Muscle layer of colon (tissue), 2 donors: ENCODE measurements at regions not wholly inside any gene's neighbourhood (a gene's known extent, or its start where the extent isn't known, plus 50 kb on each side); places are given as distances from the start of the nearest gene placed in this dataset.

Experiments used
- H3K27ac ChIP-seq: one replicate; pipeline ENCODE4 v1.7.0; 2013; ENCODE audit warnings: low read depth, mild to moderate bottlenecking, low read length, moderate library complexity
- H3K27me3 ChIP-seq, 2 donors: one replicate each; pipeline ENCODE4 v1.7.0; 2013; ENCODE audit warnings: low read length in 2 of 2, mild to moderate bottlenecking in 2 of 2; ENCODE audit not compliant: insufficient read depth in 2 of 2, control insufficient read depth in 1 of 2
- H3K36me3 ChIP-seq: one replicate; pipeline ENCODE4 v1.7.0; 2013; ENCODE audit warnings: mild to moderate bottlenecking, low read length; ENCODE audit not compliant: insufficient read depth
- H3K4me1 ChIP-seq: one replicate; pipeline ENCODE4 v1.7.0; 2013; ENCODE audit warnings: mild to moderate bottlenecking, low read length; ENCODE audit not compliant: insufficient read depth
- H3K4me3 ChIP-seq, 2 donors: one replicate each; pipeline ENCODE4 v1.7.0; 2013; ENCODE audit warnings: low read length in 2 of 2, low read depth in 1 of 2, mild to moderate bottlenecking in 1 of 2, moderate library complexity in 1 of 2
- H3K9ac ChIP-seq: one replicate; pipeline ENCODE4 v1.7.0; 2013; ENCODE audit warnings: low read length
- H3K9me3 ChIP-seq: one replicate; pipeline ENCODE4 v1.7.0; 2013; ENCODE audit warnings: mild to moderate bottlenecking, low read length
- donor health status: abdominal sarcoma.
- donor health status: Adenocarcinoma of cecum.

DNA sequence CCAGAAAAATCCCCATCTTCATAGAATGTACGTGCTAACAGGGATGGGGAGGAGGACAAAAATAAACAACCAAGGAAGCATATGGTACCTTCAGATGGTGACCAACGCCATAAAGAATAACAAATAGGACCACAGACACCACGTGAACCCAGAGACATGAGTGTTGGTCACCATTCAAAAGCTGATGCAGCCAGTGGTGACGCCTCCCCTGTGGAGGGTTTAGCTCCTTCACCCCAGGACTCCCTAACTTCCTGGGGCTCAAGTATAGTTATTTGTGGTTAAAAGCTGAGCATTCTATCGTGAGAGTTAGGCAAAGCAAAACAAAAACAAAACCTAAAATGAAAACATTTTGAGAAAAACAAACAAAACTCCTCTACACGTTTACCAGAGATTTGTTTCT, 184.7 kb downstream of the SOX9 start:
- Histone ChIP-seq H3K27me3 (no peaks in the 10 kb centered on the region), H3K4me1 (no peaks in the 10 kb centered on the region), H3K27ac (no peak overlapping the region), H3K9ac (no peak overlapping the region), H3K36me3 (no peaks in the 10 kb centered on the region), H3K9me3 (no peaks in the 10 kb centered on the region), H3K4me3 (no peak overlapping the region)

DNA sequence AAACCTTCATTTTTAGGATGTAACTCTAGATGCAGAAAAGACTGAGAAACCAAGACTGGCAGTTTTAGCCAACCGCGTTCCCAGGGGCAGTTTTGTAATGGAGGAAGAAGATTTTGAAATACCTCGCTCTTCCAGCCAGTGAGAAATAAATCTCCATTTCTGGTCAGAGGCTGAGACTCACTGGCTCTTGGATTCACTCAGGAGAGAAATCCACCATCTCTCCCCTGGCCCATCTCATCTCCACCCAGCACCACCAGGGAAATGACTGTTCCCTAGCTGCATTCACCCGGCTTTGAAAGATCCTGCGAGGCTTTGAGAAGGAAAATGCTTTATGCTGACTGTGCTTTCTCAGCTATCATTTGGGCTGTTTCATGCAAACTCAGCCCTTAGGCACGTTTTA, 185.2 kb downstream of the SOX9 start:
- H3K36me3 ChIP-seq: no peaks in the 10 kb centered on the region
- no peaks in the 10 kb centered on the region for H3K9me3 ChIP-seq
- H3K9ac ChIP-seq: no peak overlapping the region
- no peak overlapping the region for H3K4me3 ChIP-seq
- no peaks in the 10 kb centered on the region for H3K4me1 ChIP-seq
- no peak overlapping the region for H3K27ac ChIP-seq
- H3K27me3 ChIP-seq: no peaks in the 10 kb centered on the region

DNA sequence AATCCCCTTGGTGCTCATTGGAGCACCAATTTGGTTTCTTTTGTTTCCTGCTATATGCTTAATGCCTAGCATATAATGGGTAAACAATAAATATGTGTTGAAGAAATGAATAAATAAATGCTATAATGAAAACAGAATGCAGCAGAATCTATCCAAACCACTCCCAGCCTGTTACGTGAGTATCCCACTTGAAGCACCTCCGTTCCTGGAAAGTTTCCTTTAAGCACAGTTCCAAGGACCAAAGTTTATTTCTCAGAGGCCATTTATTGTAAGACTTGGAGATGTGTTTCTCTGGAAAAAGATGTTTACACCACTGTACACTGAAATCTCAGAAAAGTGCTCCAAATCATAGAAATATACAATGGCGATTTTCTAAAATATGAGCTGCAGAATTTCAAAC, 187.0 kb downstream of the SOX9 start:
- Histone ChIP-seq H3K9ac (no peak overlapping the region), H3K4me1 (no peaks in the 10 kb centered on the region), H3K9me3 (no peaks in the 10 kb centered on the region), H3K27me3 (no peaks in the 10 kb centered on the region), H3K36me3 (no peaks in the 10 kb centered on the region), H3K4me3 (no peak overlapping the region), H3K27ac (no peak overlapping the region)

DNA sequence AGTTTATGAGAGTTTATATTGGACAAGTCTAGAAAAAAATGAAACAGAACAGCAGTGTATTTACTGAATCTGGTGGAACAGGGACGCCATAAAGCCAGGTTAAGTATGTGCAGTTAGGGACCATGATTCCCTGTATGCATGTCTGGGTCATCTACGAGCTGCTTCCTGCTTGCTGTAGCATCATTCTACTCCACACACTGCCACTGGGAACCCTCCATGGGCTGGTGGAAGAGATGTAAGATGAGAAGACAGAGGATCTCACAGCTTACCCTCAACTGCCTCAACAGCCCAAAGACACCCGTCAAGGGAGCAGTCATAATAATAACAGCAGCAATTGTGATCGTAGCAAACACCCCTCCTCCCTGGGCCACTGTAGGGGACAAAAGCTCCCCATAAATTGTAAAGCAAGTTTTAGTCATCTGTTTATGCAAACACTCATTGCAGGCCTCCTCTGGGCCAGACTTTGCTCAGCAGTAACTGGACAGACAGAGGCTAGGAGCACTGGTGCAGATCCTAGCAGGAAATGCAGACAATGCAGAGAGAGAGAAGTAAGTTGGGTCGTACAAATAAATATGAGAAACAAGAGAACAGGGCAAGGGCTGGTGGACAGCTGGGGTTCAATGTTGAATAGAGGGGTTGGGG, 188.0 kb downstream of the SOX9 start:
- H3K4me3 ChIP-seq: no peak overlapping the region
- no peaks in the 10 kb centered on the region for H3K9me3 ChIP-seq
- H3K27me3 ChIP-seq: no peaks in the 10 kb centered on the region
- H3K36me3 ChIP-seq: no peaks in the 10 kb centered on the region
- no peak overlapping the region for H3K27ac ChIP-seq
- no peaks in the 10 kb centered on the region for H3K4me1 ChIP-seq
- no peak overlapping the region for H3K9ac ChIP-seq

DNA sequence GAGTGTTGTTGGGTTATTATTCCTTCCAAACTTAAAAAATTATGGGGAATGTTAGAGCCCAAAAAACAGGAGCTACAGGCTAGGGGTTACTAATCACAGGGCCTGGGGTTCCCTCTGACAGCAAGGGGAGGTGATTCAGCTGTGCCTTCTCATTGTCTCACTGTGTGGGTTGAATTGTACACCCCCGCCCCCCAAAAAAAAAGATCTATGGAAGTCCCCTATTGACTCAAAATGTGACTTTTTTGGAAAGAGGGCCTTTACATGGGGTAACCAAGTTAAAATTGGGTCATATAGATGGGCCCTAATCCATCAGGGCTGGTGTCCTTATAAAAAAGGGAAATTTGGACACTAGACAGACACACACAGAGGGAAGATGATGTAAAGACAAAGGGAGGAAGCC, 190.2 kb downstream of the SOX9 start:
- Histone ChIP-seq H3K27me3 (no peaks in the 10 kb centered on the region), H3K36me3 (no peaks in the 10 kb centered on the region), H3K9ac (no peak overlapping the region), H3K4me1 (no peaks in the 10 kb centered on the region), H3K9me3 (no peaks in the 10 kb centered on the region), H3K4me3 (no peak overlapping the region), H3K27ac (no peak overlapping the region)

DNA sequence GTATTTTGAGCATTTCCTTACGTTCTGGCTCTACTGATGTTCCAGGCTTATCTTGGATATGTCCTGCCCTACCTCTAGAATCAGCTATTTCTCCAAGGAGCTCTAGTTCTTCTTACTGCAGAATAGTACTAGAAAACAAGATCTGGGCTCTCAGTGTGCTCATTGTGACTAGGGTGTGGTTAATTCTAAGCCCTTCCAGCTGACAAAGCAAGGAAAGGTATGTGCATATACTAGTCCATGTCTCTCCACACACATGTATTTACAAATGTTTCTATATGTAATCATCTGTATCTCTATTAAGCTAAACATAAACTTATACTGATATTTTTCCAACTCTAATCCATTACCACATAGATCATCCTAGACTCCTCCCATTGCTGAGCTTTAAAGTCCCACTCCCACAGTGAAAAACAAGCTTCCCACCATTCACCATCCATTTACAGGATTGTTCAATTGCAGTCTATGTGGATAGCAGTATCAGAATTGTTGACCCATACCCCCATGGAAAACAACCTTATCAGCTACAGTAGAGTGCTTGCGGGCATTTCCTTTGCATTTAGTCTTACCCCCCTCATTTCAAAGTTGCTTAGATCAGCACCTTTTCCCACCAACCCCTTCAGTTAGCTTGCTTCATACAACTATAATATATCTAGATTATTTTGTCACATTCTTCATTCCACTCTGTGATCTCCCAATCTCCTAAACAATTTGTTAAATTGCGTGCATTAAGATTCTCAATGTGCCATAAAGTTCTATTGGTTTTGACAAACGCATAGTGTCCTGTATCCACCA, 194.5 kb downstream of the SOX9 start:
- Histone ChIP-seq H3K27ac (no peak overlapping the region), H3K9ac (no peak overlapping the region), H3K4me1 (no peaks in the 10 kb centered on the region), H3K9me3 (no peaks in the 10 kb centered on the region), H3K4me3 (no peak overlapping the region), H3K36me3 (no peaks in the 10 kb centered on the region), H3K27me3 (no peaks in the 10 kb centered on the region)

DNA sequence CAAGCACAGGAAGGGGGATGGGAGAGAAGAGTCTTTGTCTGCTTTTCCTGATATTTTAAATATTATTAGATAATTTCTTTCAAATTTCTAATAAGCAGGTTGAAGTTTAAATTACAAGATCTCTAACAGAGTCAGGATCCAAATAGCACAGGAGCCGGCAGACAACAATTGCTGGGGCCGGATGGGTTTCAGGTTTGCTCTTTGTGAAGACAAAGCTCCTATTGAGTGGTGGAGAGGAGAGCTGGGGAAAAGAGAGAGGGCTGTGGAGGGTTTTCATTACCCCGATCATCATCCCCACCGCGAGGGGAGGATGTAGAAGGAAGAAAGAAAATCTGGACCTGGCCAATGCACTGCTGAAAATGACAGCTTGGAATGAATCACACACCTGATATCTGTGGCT, 197.3 kb downstream of the SOX9 start:
- H3K4me3 ChIP-seq: no peak overlapping the region
- no peak overlapping the region for H3K9ac ChIP-seq
- no peaks in the 10 kb centered on the region for H3K4me1 ChIP-seq
- no peak overlapping the region for H3K27ac ChIP-seq
- H3K36me3 ChIP-seq: no peaks in the 10 kb centered on the region
- no peaks in the 10 kb centered on the region for H3K27me3 ChIP-seq
- no peaks in the 10 kb centered on the region for H3K9me3 ChIP-seq

DNA sequence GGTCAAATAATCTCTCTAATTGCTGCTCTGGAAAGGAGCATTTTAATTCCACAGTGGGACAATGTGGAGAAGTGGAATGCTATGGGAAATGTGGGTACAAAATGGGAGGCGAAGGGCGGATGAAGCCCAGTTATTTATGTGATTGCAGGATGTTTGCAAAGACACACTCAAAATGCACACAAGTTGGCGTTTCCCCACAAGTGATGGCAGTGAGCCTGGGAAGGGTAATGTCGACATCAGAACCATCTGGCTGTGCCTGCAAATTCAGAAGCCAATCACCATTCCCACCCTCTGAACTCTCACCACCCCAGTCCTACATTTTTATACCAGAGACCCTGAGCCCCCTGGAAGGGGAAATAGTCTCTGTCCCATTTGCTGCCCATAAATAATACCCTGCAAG, 201.1 kb downstream of the SOX9 start:
- Histone ChIP-seq H3K27ac (no peak overlapping the region), H3K4me1 (no peaks in the 10 kb centered on the region), H3K4me3 (no peak overlapping the region), H3K36me3 (no peaks in the 10 kb centered on the region), H3K9me3 (no peaks in the 10 kb centered on the region), H3K27me3 (no peaks in the 10 kb centered on the region), H3K9ac (no peak overlapping the region)

DNA sequence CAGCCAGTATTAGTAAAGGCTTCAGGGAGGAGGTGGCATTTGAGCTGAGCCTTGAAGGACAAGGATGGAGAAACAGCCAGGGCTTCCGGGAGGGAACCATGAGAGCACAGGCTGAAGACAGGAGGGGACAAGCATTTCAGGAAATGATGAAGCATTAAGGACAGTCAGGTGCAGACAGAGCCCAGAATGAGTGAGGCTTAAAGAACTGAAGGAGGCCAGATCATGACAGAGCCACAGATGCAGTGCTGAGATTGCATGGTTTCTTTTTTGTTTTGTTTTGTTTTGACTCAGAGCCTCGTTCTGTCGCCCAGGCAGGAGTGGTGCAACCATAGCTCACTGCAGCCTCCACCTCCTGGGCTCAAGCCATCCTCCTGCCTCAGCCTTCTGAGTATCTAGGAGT, 211.5 kb downstream of the SOX9 start:
- Histone ChIP-seq H3K36me3 (no peaks in the 10 kb centered on the region), H3K9me3 (no peaks in the 10 kb centered on the region), H3K4me1 (no peaks in the 10 kb centered on the region), H3K4me3 (no peak overlapping the region), H3K27ac (no peak overlapping the region), H3K27me3 (no peaks in the 10 kb centered on the region), H3K9ac (no peak overlapping the region)

DNA sequence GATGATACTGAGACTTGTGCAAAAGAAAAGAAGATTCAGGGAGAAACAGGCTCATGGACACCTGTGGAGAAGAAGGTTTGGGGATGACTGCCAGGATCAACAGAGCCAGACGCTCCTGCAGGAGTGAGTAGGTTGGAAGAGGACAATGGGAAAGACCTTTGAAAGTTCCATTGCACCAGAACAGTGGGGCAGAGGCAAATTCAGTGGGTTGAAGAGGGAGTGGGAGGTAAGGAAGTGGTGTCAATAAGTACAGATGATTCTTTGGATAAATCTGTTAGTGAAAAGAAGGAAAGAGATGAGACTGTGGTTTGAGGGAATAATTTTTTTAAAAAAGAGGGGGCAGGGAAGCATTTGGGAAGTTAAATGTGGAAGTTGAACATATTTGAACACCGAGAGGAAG, 212.8 kb downstream of the SOX9 start:
- no peaks in the 10 kb centered on the region for H3K9me3 ChIP-seq
- no peaks in the 10 kb centered on the region for H3K27me3 ChIP-seq
- peaks cover 4% of the 10 kb centered on the region for H3K4me1 ChIP-seq
- H3K9ac ChIP-seq: no peak overlapping the region
- H3K36me3 ChIP-seq: no peaks in the 10 kb centered on the region
- no peak overlapping the region for H3K4me3 ChIP-seq
- H3K27ac ChIP-seq: no peak overlapping the region

DNA sequence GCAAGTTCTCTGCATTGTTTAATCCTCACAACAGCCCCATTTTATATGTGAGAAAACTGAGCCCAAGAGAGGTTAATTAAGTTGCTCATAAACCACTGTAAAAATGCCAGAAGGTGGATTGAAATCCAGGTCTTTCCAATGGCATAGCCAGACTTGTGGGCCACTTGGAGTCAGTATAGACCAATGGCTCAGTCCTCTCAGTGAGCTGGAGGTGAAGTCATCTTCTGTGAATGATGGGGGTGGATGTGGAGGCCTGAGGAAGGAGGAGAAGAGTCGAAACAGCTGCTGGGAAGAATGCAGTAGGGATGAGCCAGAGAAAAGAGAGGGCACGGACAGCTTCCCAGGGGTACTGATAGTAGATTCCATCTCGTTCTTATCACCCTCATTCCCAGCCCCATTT, 213.4 kb downstream of the SOX9 start:
- Histone ChIP-seq H3K27ac (no peak overlapping the region), H3K36me3 (no peaks in the 10 kb centered on the region), H3K4me1 (peaks cover 11% of the 10 kb centered on the region), H3K9ac (no peak overlapping the region), H3K9me3 (no peaks in the 10 kb centered on the region), H3K4me3 (no peak overlapping the region), H3K27me3 (no peaks in the 10 kb centered on the region)
